ENCODE measurements at regions not wholly inside any gene's neighbourhood (a gene's known extent, or its start where the extent isn't known, plus 50 kb on each side); places are given as distances from the start of the nearest gene placed in this dataset.

- TF ChIP-seq CTCF (IDR thresholded peaks at IDR 0.05 in 2 of 3, conservative IDR thresholded peaks at IDR 0.05 in 1 of 3; ENCODE audit: insufficient read depth in 2 of 3, low read depth in 1 of 3, low read length in 3 of 3) (no peak), PREB (CRISPR knock-in tag; IDR thresholded peaks at IDR 0.05) (no peak), GABPA (tag; conservative IDR thresholded peaks at IDR 0.05; ENCODE audit: low read depth) (no peak), NFIC (IDR thresholded peaks at IDR 0.05) (no peak), RAD51 (IDR thresholded peaks at IDR 0.05; ENCODE audit: borderline replicate concordance, low read depth) (no peak)
- TF ChIP-seq, protein P1, sequence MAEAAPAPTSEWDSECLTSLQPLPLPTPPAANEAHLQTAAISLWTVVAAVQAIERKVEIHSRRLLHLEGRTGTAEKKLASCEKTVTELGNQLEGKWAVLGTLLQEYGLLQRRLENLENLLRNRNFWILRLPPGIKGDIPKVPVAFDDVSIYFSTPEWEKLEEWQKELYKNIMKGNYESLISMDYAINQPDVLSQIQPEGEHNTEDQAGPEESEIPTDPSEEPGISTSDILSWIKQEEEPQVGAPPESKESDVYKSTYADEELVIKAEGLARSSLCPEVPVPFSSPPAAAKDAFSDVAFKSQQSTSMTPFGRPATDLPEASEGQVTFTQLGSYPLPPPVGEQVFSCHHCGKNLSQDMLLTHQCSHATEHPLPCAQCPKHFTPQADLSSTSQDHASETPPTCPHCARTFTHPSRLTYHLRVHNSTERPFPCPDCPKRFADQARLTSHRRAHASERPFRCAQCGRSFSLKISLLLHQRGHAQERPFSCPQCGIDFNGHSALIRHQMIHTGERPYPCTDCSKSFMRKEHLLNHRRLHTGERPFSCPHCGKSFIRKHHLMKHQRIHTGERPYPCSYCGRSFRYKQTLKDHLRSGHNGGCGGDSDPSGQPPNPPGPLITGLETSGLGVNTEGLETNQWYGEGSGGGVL (CRISPR knock-in tag; IDR thresholded peaks at IDR 0.05), result no peak
Observed at GRCh38 chr3:162328649-162329048, 832.0 kb downstream of the OTOL1 start.
